Upper lobe of right lung (tissue), 1 donor: ENCODE measurements at regions not wholly inside any gene's neighbourhood (a gene's known extent, or its start where the extent isn't known, plus 50 kb on each side); places are given as distances from the start of the nearest gene placed in this dataset.

ENCODE experiments used
- ATAC-seq: fragments of 200-7000 bp; cut with Tn5 transposase; one replicate; pipeline ENCODE4 v1.9.1; 2020; ENCODE audit warnings: mild to moderate bottlenecking, moderate library complexity
- DNase-seq: peaks from one replicate; pipeline ENCODE4 v3.0.0-alpha.2; 2020
- H3K27ac ChIP-seq: fragments of 200-600 bp; one replicate; pipeline ENCODE4 v1.8.0; 2022
- H3K27me3 ChIP-seq: fragments of 200-600 bp; one replicate; pipeline ENCODE4 v1.8.0; 2022; ENCODE audit warnings: mild to moderate bottlenecking
- H3K36me3 ChIP-seq: fragments of 200-600 bp; one replicate; pipeline ENCODE4 v1.8.0; 2022
- H3K4me1 ChIP-seq: fragments of 200-600 bp; one replicate; pipeline ENCODE4 v1.8.0; 2022
- H3K4me3 ChIP-seq: fragments of 200-600 bp; one replicate; pipeline ENCODE4 v1.8.0; 2022; ENCODE audit warnings: mild to moderate bottlenecking
- H3K9me3 ChIP-seq: fragments of 200-600 bp; one replicate; pipeline ENCODE4 v1.8.0; 2022
- intact Hi-C: fragments of 100-400 bp; cut with DNase I; formaldehyde crosslinking; loops from one replicate; pipeline ENCODE4 v1.11.0; 2022
- TF ChIP-seq, protein P1 (sequence below): fragments of 200-600 bp; IDR thresholded peaks from one replicate; pipeline ENCODE4 v1.8.0; 2022; ENCODE audit warnings: antibody characterized with exemption
- donor health status: DM: no; HTN: yes; CAD: no; lungs with severe emphysema.

DNA sequence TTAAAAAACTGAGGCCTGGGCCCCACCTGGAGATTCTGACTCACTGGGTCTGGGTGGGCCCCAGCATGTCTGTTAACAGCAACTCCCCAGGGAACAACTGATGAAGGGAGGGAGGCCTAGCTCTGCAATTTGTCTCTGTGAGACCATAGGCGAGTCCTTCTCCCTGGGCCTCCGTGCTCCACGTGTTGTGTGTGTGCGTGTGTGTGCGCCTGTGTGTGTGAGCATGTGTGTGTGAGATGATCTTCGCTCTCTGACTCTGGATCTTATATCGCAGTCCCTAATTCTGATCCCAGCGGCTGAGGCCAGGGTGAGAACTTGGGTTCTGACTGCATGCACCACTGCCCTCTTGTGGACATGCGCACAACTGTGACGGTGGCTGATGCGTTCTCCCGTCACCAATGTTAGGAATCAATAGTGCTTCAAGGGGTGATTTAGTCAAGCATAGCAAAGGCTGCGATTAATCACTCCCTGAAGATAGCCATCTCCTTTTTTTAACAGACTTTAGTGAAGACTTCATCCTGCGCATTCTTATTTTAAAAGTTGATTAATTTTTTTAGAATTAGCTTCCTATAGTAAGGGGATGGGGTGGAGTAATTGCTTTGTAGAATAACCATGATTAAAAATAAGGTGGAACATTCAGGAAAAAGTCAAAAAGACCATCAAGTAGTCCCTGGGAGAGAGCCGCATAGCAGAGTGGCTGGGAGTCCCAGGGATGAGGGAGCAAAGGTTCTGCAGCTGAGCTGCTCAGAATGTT lies 62.4 kb upstream of the USP24 start:
- ATAC-seq, result peak; percentile 97
- H3K4me1 ChIP-seq, result no peaks in the 10 kb centered on the region
- H3K36me3 ChIP-seq, result no peaks in the 10 kb centered on the region
- TF ChIP-seq, protein P1, sequence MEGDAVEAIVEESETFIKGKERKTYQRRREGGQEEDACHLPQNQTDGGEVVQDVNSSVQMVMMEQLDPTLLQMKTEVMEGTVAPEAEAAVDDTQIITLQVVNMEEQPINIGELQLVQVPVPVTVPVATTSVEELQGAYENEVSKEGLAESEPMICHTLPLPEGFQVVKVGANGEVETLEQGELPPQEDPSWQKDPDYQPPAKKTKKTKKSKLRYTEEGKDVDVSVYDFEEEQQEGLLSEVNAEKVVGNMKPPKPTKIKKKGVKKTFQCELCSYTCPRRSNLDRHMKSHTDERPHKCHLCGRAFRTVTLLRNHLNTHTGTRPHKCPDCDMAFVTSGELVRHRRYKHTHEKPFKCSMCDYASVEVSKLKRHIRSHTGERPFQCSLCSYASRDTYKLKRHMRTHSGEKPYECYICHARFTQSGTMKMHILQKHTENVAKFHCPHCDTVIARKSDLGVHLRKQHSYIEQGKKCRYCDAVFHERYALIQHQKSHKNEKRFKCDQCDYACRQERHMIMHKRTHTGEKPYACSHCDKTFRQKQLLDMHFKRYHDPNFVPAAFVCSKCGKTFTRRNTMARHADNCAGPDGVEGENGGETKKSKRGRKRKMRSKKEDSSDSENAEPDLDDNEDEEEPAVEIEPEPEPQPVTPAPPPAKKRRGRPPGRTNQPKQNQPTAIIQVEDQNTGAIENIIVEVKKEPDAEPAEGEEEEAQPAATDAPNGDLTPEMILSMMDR, result peak; percentile 90
- no peak overlapping the region for H3K27ac ChIP-seq
- H3K4me3 ChIP-seq, result no peak overlapping the region
- intact Hi-C loops, result loop anchor here (5.0 kb wide), 1 partner anchor 135 kb away; no protein-coding TSS in a partner anchor
- no peaks in the 10 kb centered on the region for H3K9me3 ChIP-seq
- DNase-seq, result peak; percentile 83
- H3K27me3 ChIP-seq, result no peaks in the 10 kb centered on the region

DNA sequence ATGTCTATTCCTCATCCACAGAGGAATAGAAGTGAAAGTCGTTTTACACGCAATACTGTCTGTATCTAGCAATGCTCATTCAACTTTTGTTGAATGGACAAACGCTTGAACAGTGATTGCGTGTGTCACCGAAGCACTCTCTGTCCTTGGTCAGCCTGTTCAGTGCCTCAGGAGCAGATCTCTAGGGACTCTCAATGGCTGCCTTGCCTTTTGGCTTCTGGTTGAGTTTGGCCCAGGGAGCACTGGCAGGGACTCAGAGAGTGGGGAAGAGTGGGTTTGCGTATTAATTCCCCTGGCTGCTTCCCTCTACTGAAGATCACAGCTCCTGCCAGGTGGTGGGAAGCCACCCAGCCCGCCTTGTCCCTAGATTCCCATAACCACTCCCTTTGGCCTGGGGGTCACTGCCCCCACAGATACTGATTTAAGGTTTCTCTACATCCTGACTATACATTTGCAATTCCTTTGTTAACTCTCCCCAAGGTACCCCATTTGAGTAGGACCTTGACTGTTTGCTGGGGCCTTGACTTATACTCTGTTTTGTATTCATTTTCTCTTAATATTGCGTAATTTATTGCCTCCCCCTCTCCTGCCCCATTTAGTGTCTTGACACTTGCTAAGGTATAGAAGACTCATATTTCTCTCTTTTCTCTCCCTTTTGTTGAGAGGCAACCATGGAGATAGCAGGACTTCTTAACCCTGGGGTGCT lies 61.7 kb upstream of the USP24 start:
- no peak for ATAC-seq
- no peaks in the 10 kb centered on the region for H3K27me3 ChIP-seq
- intact Hi-C loops, result loop anchor here (5.0 kb wide), 1 partner anchor 135 kb away; no protein-coding TSS in a partner anchor
- no peak overlapping the region for H3K27ac ChIP-seq
- no peaks in the 10 kb centered on the region for H3K9me3 ChIP-seq
- H3K36me3 ChIP-seq, result no peaks in the 10 kb centered on the region
- H3K4me1 ChIP-seq, result no peaks in the 10 kb centered on the region
- DNase-seq, result no peak
- TF ChIP-seq, protein P1, result no peak
- H3K4me3 ChIP-seq, result no peak overlapping the region

DNA sequence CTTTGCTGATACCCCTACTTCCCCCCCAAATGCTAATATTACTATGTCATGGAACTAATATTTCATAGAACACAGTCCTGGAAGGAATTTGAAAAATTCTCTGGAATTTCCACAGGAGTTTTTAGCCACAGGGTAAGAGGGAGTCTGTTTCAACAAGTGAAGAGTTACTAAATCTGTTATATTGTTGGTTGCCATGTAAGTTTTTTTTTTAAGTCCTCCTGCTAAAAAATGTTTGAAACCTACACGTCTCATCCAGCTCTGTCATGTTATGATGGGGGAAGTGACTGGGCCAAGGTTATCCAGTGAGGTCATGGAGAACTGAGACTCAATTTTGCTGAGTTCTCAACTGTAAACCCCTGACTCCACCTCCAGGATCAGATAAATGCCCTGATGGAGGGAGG lies 60.8 kb upstream of the USP24 start:
- DNase-seq, result no peak
- Histone ChIP-seq H3K27me3 (no peaks in the 10 kb centered on the region), H3K9me3 (no peaks in the 10 kb centered on the region), H3K27ac (no peak overlapping the region), H3K4me1 (no peaks in the 10 kb centered on the region), H3K36me3 (no peaks in the 10 kb centered on the region), H3K4me3 (no peak overlapping the region)
- ATAC-seq, result no peak
- intact Hi-C loops, result loop anchor here (5.0 kb wide), 1 partner anchor 134 kb away; no protein-coding TSS in a partner anchor
- TF ChIP-seq, protein P1, result no peak

DNA sequence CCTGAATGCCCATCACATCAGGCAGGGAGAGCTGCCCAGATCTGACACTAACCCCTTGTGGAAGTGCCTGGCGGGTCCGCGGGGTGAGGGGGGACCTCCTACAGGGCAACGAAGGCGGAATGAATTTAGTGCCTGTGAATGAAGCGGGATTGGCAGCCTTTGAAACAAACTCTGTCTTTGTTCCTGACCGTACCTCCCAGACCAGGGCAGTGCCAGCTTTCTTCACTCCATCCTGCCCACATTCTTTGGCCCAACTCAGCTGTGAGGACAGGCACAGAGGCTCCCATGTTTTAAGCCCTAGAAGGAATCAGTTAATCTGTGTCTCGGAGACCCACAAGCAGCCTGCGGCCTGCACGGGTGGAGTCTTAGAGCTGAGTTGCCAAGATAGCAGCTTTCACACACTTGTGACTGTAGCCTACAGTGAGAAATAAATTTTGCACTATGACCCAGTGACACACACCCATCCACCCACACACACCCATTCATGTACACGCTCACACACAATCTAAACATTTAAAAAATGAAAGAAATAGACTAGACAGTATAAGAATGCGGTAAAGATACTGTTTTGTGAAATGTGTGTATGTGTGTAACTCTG lies 60.1 kb upstream of the USP24 start:
- H3K4me1 ChIP-seq, result no peaks in the 10 kb centered on the region
- no peaks in the 10 kb centered on the region for H3K9me3 ChIP-seq
- no peak overlapping the region for H3K4me3 ChIP-seq
- ATAC-seq (no peak), DNase-seq (no peak)
- no peak overlapping the region for H3K27ac ChIP-seq
- no peaks in the 10 kb centered on the region for H3K36me3 ChIP-seq
- H3K27me3 ChIP-seq, result no peaks in the 10 kb centered on the region
- TF ChIP-seq, protein P1, result no peak
- intact Hi-C loops, result loop anchor here (5.0 kb wide), 1 partner anchor 133 kb away; no protein-coding TSS in a partner anchor

DNA sequence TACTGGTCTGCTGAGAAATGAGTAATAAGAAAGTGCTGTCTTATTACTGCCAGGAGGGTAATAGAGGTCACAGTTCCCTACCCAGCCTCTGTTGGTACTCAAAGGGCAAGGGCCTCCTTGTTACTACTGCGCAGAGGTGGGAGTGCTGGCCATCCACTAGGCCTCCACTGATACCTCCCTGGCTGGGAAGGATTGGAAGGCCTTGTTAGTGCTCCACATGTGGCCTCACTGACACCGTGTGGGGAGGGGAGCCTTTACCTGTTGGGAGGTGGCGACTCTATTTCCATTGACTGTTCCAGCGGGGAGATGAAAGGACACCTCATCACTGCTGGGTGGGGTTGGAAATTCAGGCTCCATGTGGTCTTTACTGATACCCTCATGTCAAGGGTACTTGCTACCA lies 57.8 kb upstream of the USP24 start:
- intact Hi-C loops, result no loop called here
- Histone ChIP-seq H3K27ac (no peak overlapping the region), H3K4me3 (no peak overlapping the region), H3K36me3 (no peaks in the 10 kb centered on the region), H3K4me1 (no peaks in the 10 kb centered on the region), H3K9me3 (no peaks in the 10 kb centered on the region), H3K27me3 (no peaks in the 10 kb centered on the region)
- ATAC-seq (no peak), DNase-seq (no peak)
- TF ChIP-seq, protein P1, result no peak
